Body of pancreas (tissue), 4 donors: ENCODE measurements at regions not wholly inside any gene's neighbourhood (a gene's known extent, or its start where the extent isn't known, plus 50 kb on each side); places are given as distances from the start of the nearest gene placed in this dataset.

Experiments used
- ATAC-seq: fragments of 150-250 bp; one replicate; pipeline ENCODE4 v1.9.1; 2016
- DNase-seq, 4 donors: peaks; one replicate each; pipeline ENCODE4 v3.0.0-alpha.2; 2019
- H3K27ac ChIP-seq, 4 donors: fragments of 200-600 bp; sonication (generic); 1 replicate in 3 of 4; 2 replicates in 1 of 4; pipeline versions ENCODE4 v1.5.1 to v1.6.1; 2016 to 2019; ENCODE audit warnings: mild to moderate bottlenecking in 1 of 4, mixed read lengths in 1 of 4, moderate library complexity in 1 of 4
- H3K27me3 ChIP-seq, 2 donors: fragments of 200-600 bp; sonication (generic); one replicate each; pipeline ENCODE4 v1.6.0; 2016; ENCODE audit warnings: mild to moderate bottlenecking in 1 of 2
- H3K36me3 ChIP-seq, 2 donors: fragments of 200-600 bp; sonication (generic); replicated peaks in 1 of 2; 2 replicates each; pipeline ENCODE4 v1.5.1; 2016; ENCODE audit warnings: low read depth in 2 of 2; ENCODE audit not compliant: insufficient read depth in 1 of 2
- H3K4me1 ChIP-seq: fragments of 200-600 bp; sonication (generic); one replicate; pipeline ENCODE4 v1.6.0; 2016
- H3K4me3 ChIP-seq, 2 donors: fragments of 200-600 bp; sonication (generic); 1 replicate in 1 of 2; 2 replicates in 1 of 2; pipeline ENCODE4 v1.5.1; 2016 to 2019
- H3K9me3 ChIP-seq, 3 donors: fragments of 200-600 bp; sonication (generic); 1 replicate in 2 of 3; 2 replicates in 1 of 3; pipeline ENCODE4 v1.5.1; 2016
- POLR2A ChIP-seq, 3 donors: fragments of 450-650 bp; IDR thresholded peaks; one replicate each; pipeline ENCODE4 v1.6.1; 2016; ENCODE audit warnings: antibody characterized with exemption in 3 of 3, mild to moderate bottlenecking in 2 of 3
- WGBS, 2 donors: methylation state at CpG; one replicate each; pipeline ENCODE4 v1.1.5; 2017; 5-methylcytosine and 5-hydroxymethylcytosine counted together
- intact Hi-C: fragments of 100-400 bp; cut with DNase I; formaldehyde crosslinking; loops from one replicate; pipeline ENCODE4 v1.15.1; 2023
- TF ChIP-seq, protein P1 (sequence below), 7 experiments: fragments of 450-650 bp in 4 of 7; fragments of 200-600 bp in 3 of 7; sonication (generic) in 3 of 7; IDR thresholded peaks; one replicate each; pipeline ENCODE4 v1.5.1; 2016 to 2019; ENCODE audit warnings: antibody characterized with exemption in 7 of 7

DNA sequence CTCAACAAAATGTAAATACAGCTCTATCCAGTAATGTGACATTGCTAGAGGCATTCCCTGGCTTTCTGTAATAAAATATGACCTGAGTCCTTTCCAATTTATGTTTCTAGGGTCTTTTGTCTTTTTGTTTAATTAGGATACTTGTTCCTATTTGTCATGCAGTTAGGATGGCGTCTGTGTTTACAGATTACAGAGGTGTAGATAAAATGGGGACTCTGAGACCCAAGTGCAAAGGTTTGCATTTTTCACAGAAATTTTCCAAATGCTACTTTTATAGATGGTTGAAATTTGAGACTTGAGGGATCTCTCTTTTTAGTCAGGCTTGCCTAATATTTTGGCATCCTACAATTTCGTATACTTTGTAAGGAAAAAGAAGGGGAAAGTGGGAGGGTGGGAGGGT, 332.4 kb downstream of the PTEN start:
- TF ChIP-seq POLR2A (IDR thresholded peaks at IDR 0.05) = no peak
- TF ChIP-seq, protein P1, sequence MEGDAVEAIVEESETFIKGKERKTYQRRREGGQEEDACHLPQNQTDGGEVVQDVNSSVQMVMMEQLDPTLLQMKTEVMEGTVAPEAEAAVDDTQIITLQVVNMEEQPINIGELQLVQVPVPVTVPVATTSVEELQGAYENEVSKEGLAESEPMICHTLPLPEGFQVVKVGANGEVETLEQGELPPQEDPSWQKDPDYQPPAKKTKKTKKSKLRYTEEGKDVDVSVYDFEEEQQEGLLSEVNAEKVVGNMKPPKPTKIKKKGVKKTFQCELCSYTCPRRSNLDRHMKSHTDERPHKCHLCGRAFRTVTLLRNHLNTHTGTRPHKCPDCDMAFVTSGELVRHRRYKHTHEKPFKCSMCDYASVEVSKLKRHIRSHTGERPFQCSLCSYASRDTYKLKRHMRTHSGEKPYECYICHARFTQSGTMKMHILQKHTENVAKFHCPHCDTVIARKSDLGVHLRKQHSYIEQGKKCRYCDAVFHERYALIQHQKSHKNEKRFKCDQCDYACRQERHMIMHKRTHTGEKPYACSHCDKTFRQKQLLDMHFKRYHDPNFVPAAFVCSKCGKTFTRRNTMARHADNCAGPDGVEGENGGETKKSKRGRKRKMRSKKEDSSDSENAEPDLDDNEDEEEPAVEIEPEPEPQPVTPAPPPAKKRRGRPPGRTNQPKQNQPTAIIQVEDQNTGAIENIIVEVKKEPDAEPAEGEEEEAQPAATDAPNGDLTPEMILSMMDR (IDR thresholded peaks at IDR 0.05) = no peak
- no peak for DNase-seq
- WGBS, 2 donors = 55 to 70% methylated on average over 2 of the region's 2 CpGs

DNA sequence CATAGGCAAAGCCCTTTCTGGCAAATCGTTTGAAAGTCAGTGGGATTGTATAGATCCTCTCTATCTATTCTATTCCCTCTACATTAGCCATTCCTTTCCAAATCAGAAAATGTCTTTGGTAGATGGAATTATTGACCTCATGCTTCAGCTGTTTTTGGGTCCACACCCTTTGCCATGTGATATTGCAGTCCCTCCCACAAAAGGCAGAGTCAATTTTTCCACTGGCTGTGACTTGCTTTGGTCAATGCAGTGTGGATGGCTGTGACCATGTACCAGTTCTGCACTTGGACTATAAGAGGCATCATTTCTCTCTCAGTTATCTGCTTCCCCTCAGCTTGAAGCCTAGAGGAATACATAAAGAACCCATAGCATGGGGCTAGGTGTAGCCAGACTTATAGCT, 332.9 kb downstream of the PTEN start:
- no peak for ATAC-seq
- 53 to 58% methylated on average over 1 of the region's 1 CpG for WGBS, 2 donors
- Histone ChIP-seq H3K4me3 (no peak overlapping the region), H3K4me1 (peaks cover 6% of the 10 kb centered on the region), H3K27me3 (no peaks in the 10 kb centered on the region), H3K9me3 (no peaks in the 10 kb centered on the region), H3K27ac (no peak overlapping the region), H3K36me3 (no peaks in the 10 kb centered on the region)
- no peak for TF ChIP-seq POLR2A (IDR thresholded peaks at IDR 0.05)
- TF ChIP-seq, protein P1 (IDR thresholded peaks at IDR 0.05) = no peak
- intact Hi-C loops = no loop called here
- DNase-seq = no peak

More for the DNA sequence above, 332.4 kb downstream of the PTEN start:
- Histone ChIP-seq H3K36me3 (no peaks in the 10 kb centered on the region), H3K9me3 (no peaks in the 10 kb centered on the region), H3K4me1 (peaks cover 5% of the 10 kb centered on the region), H3K4me3 (no peak overlapping the region), H3K27ac (no peak overlapping the region), H3K27me3 (no peaks in the 10 kb centered on the region)
- intact Hi-C loops = no loop called here
- ATAC-seq = no peak

DNA sequence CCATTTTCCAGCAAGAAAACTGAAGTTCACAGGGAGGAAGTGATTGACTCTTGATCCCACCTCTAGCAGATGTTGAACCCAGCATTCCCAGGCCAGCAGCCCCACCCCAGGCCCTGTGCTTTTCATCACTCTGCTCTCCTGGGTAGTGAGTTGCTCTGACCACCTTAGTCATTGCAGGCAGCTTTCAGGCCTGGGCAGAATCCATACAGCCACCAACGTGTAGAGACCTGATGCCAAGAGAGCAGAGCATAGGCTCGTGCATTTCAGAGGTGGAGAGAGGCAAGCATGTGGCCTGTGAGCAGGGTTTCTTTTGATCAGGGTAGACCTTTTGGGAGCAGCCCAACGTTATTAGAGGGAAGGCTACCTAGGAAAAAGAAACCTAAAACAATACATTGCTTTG, 334.6 kb downstream of the PTEN start:
- intact Hi-C loops = no loop called here
- DNase-seq (no peak), ATAC-seq (no peak)
- no peaks in the 10 kb centered on the region for H3K9me3 ChIP-seq
- no peak overlapping the region for H3K4me3 ChIP-seq
- 81 to 90% methylated on average over 3 of the region's 3 CpGs for WGBS, 2 donors
- H3K27ac ChIP-seq = no peak overlapping the region
- peaks cover 6% of the 10 kb centered on the region for H3K4me1 ChIP-seq
- TF ChIP-seq, protein P1 (IDR thresholded peaks at IDR 0.05) = no peak
- TF ChIP-seq POLR2A (IDR thresholded peaks at IDR 0.05) = no peak
- H3K27me3 ChIP-seq = no peaks in the 10 kb centered on the region
- H3K36me3 ChIP-seq = no peaks in the 10 kb centered on the region

DNA sequence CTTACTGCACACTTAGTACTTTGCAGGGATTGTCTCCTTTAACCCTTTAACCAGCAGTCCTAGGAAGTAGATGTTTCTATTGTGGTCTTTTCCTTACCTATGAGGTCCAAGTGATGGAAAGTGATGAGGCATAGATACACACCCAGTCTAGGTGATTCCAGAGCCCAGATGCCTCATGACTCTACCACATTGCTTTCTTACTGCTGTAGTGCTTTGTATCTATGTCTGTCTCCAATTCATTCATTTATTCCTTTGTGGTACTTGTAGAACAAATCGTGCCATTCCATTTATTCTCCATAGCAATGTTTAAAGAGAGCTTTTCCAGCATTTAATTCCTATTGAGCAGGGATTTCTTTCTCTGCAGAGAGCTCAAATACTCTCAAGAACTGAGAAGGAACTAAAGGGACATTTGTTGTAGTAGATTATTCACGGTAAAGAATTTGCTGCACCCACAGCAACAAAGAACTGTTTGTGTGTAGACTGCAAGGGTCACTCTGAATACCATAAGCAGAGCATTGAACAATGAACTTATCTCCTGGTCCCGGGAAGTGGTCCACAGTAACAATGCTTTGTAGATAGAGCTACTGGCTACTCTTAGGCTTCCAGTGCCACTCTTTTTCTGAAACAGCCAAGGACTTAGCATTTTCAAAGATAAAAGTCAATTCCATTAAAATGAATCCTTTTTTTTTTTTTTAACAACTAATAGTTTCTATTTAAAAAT, 337.0 kb downstream of the PTEN start:
- no peak for TF ChIP-seq POLR2A (IDR thresholded peaks at IDR 0.05)
- TF ChIP-seq, protein P1 (IDR thresholded peaks at IDR 0.05) = no peak
- H3K36me3 ChIP-seq = no peaks in the 10 kb centered on the region
- H3K4me3 ChIP-seq = no peak overlapping the region
- 60 to 63% methylated on average over 3 of the region's 3 CpGs for WGBS, 2 donors
- intact Hi-C loops = no loop called here
- H3K27me3 ChIP-seq = no peaks in the 10 kb centered on the region
- H3K27ac ChIP-seq = peak overlapping the region in 1 of 4 donors; percentile 20
- DNase-seq = no peak
- no peaks in the 10 kb centered on the region for H3K9me3 ChIP-seq
- H3K4me1 ChIP-seq = peaks cover 6% of the 10 kb centered on the region
- peak; percentile 40 for ATAC-seq

DNA sequence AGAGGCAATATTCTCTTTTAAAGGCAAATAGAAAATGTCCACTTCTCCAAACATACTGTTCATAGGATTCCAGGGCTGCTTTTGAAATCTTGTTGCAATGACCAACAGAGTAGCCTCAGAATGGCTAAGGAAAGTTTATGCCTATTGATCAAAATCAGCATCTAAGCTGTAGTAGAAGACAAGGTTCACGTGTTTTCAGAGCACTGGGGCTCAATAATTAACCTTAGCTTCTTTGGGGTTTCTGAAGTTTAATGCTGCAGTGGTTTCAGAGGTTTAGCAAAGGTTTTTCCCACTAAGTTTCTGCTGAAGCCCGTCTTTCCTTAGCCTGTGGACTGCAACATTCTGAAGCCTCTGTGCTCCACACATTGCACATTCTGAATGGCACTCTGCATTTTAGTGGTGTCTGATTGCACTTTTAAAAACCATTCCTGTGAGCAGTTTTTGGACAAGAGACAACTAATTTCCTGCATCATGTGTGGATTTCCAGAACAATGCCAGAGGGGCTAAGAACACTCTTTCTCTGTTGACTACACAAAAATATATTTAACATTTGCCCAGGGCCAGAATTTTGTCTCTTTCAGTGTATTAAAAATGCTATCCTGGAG, 342.5 kb downstream of the PTEN start:
- intact Hi-C loops = no loop called here
- WGBS, 2 donors = 68 to 73% methylated on average over 2 of the region's 2 CpGs
- DNase-seq (no peak), ATAC-seq (no peak)
- no peaks in the 10 kb centered on the region for H3K36me3 ChIP-seq
- H3K9me3 ChIP-seq = no peaks in the 10 kb centered on the region
- H3K4me3 ChIP-seq = no peak overlapping the region
- H3K4me1 ChIP-seq = no peaks in the 10 kb centered on the region
- H3K27me3 ChIP-seq = no peaks in the 10 kb centered on the region
- no peak overlapping the region for H3K27ac ChIP-seq
- TF ChIP-seq, protein P1 (IDR thresholded peaks at IDR 0.05) = no peak
- no peak for TF ChIP-seq POLR2A (IDR thresholded peaks at IDR 0.05)
